Right atrium auricular region (tissue), 2 donors: ENCODE measurements at regions not wholly inside any gene's neighbourhood (a gene's known extent, or its start where the extent isn't known, plus 50 kb on each side); places are given as distances from the start of the nearest gene placed in this dataset.

Source experiments
- DNase-seq: peaks from one replicate; pipeline ENCODE4 v3.0.0-alpha.2; 2019; ENCODE audit warnings: low spot score
- H3K27ac ChIP-seq, 2 donors: fragments of 200-600 bp; sonication (generic); 1 replicate in 1 of 2; 2 replicates in 1 of 2; pipeline ENCODE4 v1.5.1; 2016 to 2019
- H3K27me3 ChIP-seq, 2 donors: fragments of 200-600 bp; sonication (generic); one replicate each; pipeline versions ENCODE4 v1.5.1 to v1.6.0; 2017 to 2019
- H3K36me3 ChIP-seq: fragments of 200-600 bp; sonication (generic); one replicate; pipeline ENCODE4 v1.5.1; 2016
- H3K4me1 ChIP-seq, 2 donors: fragments of 200-600 bp; sonication (generic); one replicate each; pipeline versions ENCODE4 v1.5.1 to v1.6.0; 2017 to 2019
- H3K4me3 ChIP-seq, 2 donors: fragments of 200-600 bp; sonication (generic); 1 replicate in 1 of 2; 2 replicates in 1 of 2; pipeline ENCODE4 v1.5.1; 2017 to 2019; ENCODE audit warnings: mild to moderate bottlenecking in 1 of 2, moderate library complexity in 1 of 2
- H3K9me3 ChIP-seq, 2 donors: fragments of 200-600 bp; sonication (generic); one replicate each; pipeline ENCODE4 v1.5.1; 2019
- TF ChIP-seq, protein P1 (sequence below), 2 donors: fragments of 200-600 bp; sonication (generic); IDR thresholded peaks; one replicate each; pipeline ENCODE4 v1.5.1; 2019; ENCODE audit warnings: antibody characterized with exemption in 2 of 2

GRCh38 chr7:156237614-156238013, 403.0 kb upstream of the RNF32 start:
- no peaks in the 10 kb centered on the region for H3K4me1 ChIP-seq
- peak; percentile 23 for DNase-seq
- no peak overlapping the region for H3K4me3 ChIP-seq

DNA sequence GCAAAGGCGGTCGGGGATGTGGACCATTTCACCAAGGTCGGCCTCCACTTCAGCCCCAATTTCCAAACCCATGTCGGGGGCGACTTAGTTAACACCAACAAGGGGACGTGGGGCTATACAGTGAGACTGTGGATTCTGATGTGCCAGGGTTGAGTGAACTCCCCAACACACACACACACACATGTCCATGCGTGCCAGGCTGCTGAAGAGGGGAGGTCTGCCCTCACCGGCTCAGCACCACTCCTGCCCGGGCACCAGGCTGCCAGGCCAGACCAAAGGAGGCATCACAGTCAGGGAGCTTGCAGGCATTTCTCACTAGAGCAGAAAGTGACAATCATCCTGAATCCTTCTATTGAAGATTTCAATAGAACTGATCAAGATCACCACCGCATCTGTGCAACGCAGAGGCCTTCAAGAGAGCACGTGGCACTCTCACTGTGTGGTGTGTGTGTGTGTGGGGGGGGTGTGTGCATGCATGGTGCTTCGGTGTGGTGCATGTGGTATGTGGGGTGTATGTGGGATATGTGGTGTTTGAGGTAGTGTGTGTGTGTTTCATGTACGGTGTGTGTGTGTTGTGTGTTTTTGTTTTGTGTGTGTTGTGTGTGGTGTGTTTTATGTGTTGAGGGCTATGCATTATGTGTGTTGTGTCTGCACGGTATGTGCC, 403.5 kb upstream of the RNF32 start:
- Histone ChIP-seq H3K9me3 (no peaks in the 10 kb centered on the region), H3K4me3 (no peak overlapping the region), H3K4me1 (no peaks in the 10 kb centered on the region), H3K27me3 (no peaks in the 10 kb centered on the region), H3K36me3 (no peaks in the 10 kb centered on the region), H3K27ac (no peak overlapping the region)
- TF ChIP-seq, protein P1, sequence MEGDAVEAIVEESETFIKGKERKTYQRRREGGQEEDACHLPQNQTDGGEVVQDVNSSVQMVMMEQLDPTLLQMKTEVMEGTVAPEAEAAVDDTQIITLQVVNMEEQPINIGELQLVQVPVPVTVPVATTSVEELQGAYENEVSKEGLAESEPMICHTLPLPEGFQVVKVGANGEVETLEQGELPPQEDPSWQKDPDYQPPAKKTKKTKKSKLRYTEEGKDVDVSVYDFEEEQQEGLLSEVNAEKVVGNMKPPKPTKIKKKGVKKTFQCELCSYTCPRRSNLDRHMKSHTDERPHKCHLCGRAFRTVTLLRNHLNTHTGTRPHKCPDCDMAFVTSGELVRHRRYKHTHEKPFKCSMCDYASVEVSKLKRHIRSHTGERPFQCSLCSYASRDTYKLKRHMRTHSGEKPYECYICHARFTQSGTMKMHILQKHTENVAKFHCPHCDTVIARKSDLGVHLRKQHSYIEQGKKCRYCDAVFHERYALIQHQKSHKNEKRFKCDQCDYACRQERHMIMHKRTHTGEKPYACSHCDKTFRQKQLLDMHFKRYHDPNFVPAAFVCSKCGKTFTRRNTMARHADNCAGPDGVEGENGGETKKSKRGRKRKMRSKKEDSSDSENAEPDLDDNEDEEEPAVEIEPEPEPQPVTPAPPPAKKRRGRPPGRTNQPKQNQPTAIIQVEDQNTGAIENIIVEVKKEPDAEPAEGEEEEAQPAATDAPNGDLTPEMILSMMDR (IDR thresholded peaks at IDR 0.05), result no peak
- peak; percentile 43 for DNase-seq

More at GRCh38 chr7:156237614-156238013, 403.0 kb upstream of the RNF32 start:
- Histone ChIP-seq H3K27ac (no peak overlapping the region), H3K27me3 (no peaks in the 10 kb centered on the region), H3K9me3 (no peaks in the 10 kb centered on the region), H3K36me3 (no peaks in the 10 kb centered on the region)
- TF ChIP-seq, protein P1 (IDR thresholded peaks at IDR 0.05), result no peak

GRCh38 chr7:156236181-156236889, 404.2 kb upstream of the RNF32 start:
- TF ChIP-seq, protein P1 (IDR thresholded peaks at IDR 0.05), result no peak
- Histone ChIP-seq H3K4me3 (no peak overlapping the region), H3K27ac (no peak overlapping the region), H3K36me3 (no peaks in the 10 kb centered on the region), H3K27me3 (no peaks in the 10 kb centered on the region), H3K4me1 (no peaks in the 10 kb centered on the region), H3K9me3 (no peaks in the 10 kb centered on the region)
- DNase-seq, result peak; percentile 23

DNA sequence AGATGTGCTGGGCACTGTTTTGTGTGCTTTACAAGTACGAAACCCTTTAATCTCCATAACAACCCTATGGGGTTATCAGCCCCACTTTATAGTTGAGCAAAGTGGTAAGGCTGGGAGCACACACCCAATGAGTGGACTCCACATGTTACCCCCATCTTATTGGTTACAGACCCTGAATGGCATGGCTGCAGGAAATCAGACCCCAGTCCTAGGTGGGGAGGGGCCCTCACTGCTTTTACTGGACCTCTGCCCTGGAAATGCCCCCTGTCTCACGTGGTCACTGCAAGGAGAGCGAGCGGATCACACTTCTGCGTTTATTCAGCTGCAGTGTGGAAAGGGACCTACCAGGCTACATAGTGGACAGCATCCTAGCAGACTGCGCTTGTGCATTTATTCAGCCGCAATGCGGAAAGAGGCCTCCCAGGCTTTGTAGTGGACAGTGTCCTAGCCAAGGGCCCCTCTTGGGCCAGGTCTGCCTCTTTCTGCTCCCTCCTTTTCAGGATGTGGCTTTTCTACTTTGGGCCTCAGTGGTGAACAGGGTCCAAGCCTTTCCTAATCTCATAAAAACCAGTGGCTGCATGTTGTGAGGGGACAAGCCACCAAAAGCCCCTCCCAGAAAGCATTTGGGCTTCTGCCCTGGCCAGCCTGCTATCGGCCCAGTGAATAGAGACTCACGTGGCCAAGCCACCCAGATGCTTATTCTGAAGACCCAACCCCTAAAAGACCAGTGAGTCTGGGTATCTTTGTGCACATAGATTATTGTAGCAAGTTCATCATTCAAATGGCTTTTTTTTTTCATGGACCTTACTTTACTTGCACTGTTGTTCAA, 405.7 kb upstream of the RNF32 start:
- H3K27me3 ChIP-seq, result no peaks in the 10 kb centered on the region
- no peaks in the 10 kb centered on the region for H3K9me3 ChIP-seq
- no peaks in the 10 kb centered on the region for H3K4me1 ChIP-seq
- H3K36me3 ChIP-seq, result no peaks in the 10 kb centered on the region
- H3K27ac ChIP-seq, result no peak overlapping the region
- no peak overlapping the region for H3K4me3 ChIP-seq
- TF ChIP-seq, protein P1 (IDR thresholded peaks at IDR 0.05), result no peak
- DNase-seq, result peak; percentile 48

GRCh38 chr7:156234192-156234591, 406.4 kb upstream of the RNF32 start:
- TF ChIP-seq, protein P1 (IDR thresholded peaks at IDR 0.05), result no peak
- no peaks in the 10 kb centered on the region for H3K27me3 ChIP-seq
- no peaks in the 10 kb centered on the region for H3K4me1 ChIP-seq
- H3K36me3 ChIP-seq, result no peaks in the 10 kb centered on the region
- H3K27ac ChIP-seq, result no peak overlapping the region
- H3K4me3 ChIP-seq, result no peak overlapping the region
- no peaks in the 10 kb centered on the region for H3K9me3 ChIP-seq
- no peak for DNase-seq
